ENCODE measurements at regions not wholly inside any gene's neighbourhood (a gene's known extent, or its start where the extent isn't known, plus 50 kb on each side); places are given as distances from the start of the nearest gene placed in this dataset.

DNA sequence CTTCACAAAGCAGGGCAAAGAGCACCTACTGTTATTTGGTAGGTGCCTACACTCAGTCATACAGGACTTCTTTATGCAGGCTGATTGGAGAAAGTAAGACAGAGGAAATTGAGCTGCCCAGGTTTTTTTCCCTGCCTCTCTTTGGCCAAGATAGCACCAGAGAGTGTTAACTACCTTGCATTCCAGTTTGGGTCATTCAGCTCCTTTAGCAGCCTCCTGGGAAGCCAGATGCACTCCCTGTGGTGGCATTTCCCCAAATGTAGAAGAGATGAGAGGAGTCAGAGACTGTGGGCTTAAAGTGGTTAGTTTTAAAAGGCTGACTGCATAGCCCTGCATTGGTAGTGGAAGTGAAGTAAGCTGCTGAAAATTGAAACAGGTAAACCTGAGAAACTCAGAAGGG, 358.4 kb downstream of the BCKDHB start:
- TF ChIP-seq, protein P1, sequence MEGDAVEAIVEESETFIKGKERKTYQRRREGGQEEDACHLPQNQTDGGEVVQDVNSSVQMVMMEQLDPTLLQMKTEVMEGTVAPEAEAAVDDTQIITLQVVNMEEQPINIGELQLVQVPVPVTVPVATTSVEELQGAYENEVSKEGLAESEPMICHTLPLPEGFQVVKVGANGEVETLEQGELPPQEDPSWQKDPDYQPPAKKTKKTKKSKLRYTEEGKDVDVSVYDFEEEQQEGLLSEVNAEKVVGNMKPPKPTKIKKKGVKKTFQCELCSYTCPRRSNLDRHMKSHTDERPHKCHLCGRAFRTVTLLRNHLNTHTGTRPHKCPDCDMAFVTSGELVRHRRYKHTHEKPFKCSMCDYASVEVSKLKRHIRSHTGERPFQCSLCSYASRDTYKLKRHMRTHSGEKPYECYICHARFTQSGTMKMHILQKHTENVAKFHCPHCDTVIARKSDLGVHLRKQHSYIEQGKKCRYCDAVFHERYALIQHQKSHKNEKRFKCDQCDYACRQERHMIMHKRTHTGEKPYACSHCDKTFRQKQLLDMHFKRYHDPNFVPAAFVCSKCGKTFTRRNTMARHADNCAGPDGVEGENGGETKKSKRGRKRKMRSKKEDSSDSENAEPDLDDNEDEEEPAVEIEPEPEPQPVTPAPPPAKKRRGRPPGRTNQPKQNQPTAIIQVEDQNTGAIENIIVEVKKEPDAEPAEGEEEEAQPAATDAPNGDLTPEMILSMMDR (IDR thresholded peaks at IDR 0.05; ENCODE audit: poor library complexity, severe bottlenecking): no peak
- TF ChIP-seq EP300 (conservative IDR thresholded peaks at IDR 0.05; ENCODE audit: poor library complexity, severe bottlenecking) (no peak), RAD21 (conservative IDR thresholded peaks at IDR 0.05) (no peak), POLR2AphosphoS5 (IDR thresholded peaks at IDR 0.05) (no peak)
